ENCODE measurements at regions not wholly inside any gene's neighbourhood (a gene's known extent, or its start where the extent isn't known, plus 50 kb on each side); places are given as distances from the start of the nearest gene placed in this dataset.
A peak's percentile ranks its signal among the peaks of the same experiment; 100 is the strongest.
"Not testable (repeated sequence)": the region's sequence is repeated elsewhere in the genome, so short reads cannot be mapped to it uniquely, and the experiment has no call there.

- intact Hi-C loops (cut with DNase I), result no loop called here
- DNase-seq (ENCODE audit: low spot score) (no peak), ATAC-seq (no peak)
Measured at GRCh38 chr5:24188216-24188925, 456.4 kb downstream of the CDH10 start.

GRCh38 chr5:24196789-24197188, 448.0 kb downstream of the CDH10 start:
- intact Hi-C loops (cut with DNase I), result no loop called here
- no peak for DNase-seq (ENCODE audit: low spot score)
- ATAC-seq, result no peak

- ATAC-seq, result no peak
Measured at GRCh38 chr5:24208686-24209106, 436.1 kb downstream of the CDH10 start.

GRCh38 chr5:24215114-24215513, 429.7 kb downstream of the CDH10 start:
- intact Hi-C loops (cut with DNase I), result no loop called here
- ATAC-seq (no peak), DNase-seq (ENCODE audit: low spot score) (no peak)

More at GRCh38 chr5:24208686-24209106, 436.1 kb downstream of the CDH10 start:
- intact Hi-C loops (cut with DNase I), result no loop called here
- DNase-seq (ENCODE audit: low spot score), result no peak

GRCh38 chr5:24222876-24223275, 421.9 kb downstream of the CDH10 start:
- intact Hi-C loops (cut with DNase I), result no loop called here
- ATAC-seq (no peak), DNase-seq (ENCODE audit: low spot score) (no peak)

GRCh38 chr5:24225051-24225450, 419.7 kb downstream of the CDH10 start:
- ATAC-seq (no peak), DNase-seq (ENCODE audit: low spot score) (no peak)
- intact Hi-C loops (cut with DNase I), result no loop called here

GRCh38 chr5:24226479-24226878, 418.3 kb downstream of the CDH10 start:
- intact Hi-C loops (cut with DNase I), result no loop called here

GRCh38 chr5:24227881-24228280, 416.9 kb downstream of the CDH10 start:
- DNase-seq (ENCODE audit: low spot score); intact Hi-C loops (cut with DNase I): not testable (repeated sequence)

More at GRCh38 chr5:24226479-24226878, 418.3 kb downstream of the CDH10 start:
- peak; percentile 32 for ATAC-seq
- DNase-seq (ENCODE audit: low spot score), result no peak

GRCh38 chr5:24232041-24232440, 412.7 kb downstream of the CDH10 start:
- intact Hi-C loops (cut with DNase I), result no loop called here

More at GRCh38 chr5:24227881-24228280, 416.9 kb downstream of the CDH10 start:
- ATAC-seq, result not testable (repeated sequence)

GRCh38 chr5:24232929-24233498, 411.8 kb downstream of the CDH10 start:
- intact Hi-C loops (cut with DNase I), result loop anchor here (1.0 kb wide), 1 partner anchor 20 kb away; no protein-coding TSS in a partner anchor
- no peak for ATAC-seq
- DNase-seq (ENCODE audit: low spot score), result no peak

More at GRCh38 chr5:24232041-24232440, 412.7 kb downstream of the CDH10 start:
- no peak for ATAC-seq
- DNase-seq (ENCODE audit: low spot score), result no peak

GRCh38 chr5:24235946-24236345, 408.8 kb downstream of the CDH10 start:
- ATAC-seq, result no peak

GRCh38 chr5:24245821-24246220, 399.0 kb downstream of the CDH10 start:
- DNase-seq (ENCODE audit: low spot score) (no peak), ATAC-seq (no peak)
- intact Hi-C loops (cut with DNase I), result no loop called here

More at GRCh38 chr5:24235946-24236345, 408.8 kb downstream of the CDH10 start:
- DNase-seq (ENCODE audit: low spot score), result no peak
- intact Hi-C loops (cut with DNase I), result no loop called here

GRCh38 chr5:24264547-24264946, 380.2 kb downstream of the CDH10 start:
- no peak for ATAC-seq
- no peak for DNase-seq (ENCODE audit: low spot score)
- intact Hi-C loops (cut with DNase I), result no loop called here

- intact Hi-C loops (cut with DNase I), result no loop called here
- DNase-seq (ENCODE audit: low spot score), result no peak
Measured at GRCh38 chr5:24265306-24265705, 379.5 kb downstream of the CDH10 start.

GRCh38 chr5:24268482-24269056, 376.2 kb downstream of the CDH10 start:
- intact Hi-C loops (cut with DNase I), result no loop called here
- DNase-seq (ENCODE audit: low spot score) (no peak), ATAC-seq (no peak)

More at GRCh38 chr5:24265306-24265705, 379.5 kb downstream of the CDH10 start:
- no peak for ATAC-seq

- ATAC-seq; intact Hi-C loops (cut with DNase I); DNase-seq (ENCODE audit: low spot score): not testable (repeated sequence)
Measured at GRCh38 chr5:24271702-24272118, 373.1 kb downstream of the CDH10 start.

GRCh38 chr5:24272741-24273140, 372.0 kb downstream of the CDH10 start:
- DNase-seq (ENCODE audit: low spot score), result no peak
- intact Hi-C loops (cut with DNase I), result no loop called here
- ATAC-seq, result no peak

- ATAC-seq, result no peak
- no peak for DNase-seq (ENCODE audit: low spot score)
- intact Hi-C loops (cut with DNase I), result no loop called here
Measured at GRCh38 chr5:24280215-24280614, 364.6 kb downstream of the CDH10 start.

- DNase-seq (ENCODE audit: low spot score), result no peak
- intact Hi-C loops (cut with DNase I), result no loop called here
Measured at GRCh38 chr5:24281818-24282217, 363.0 kb downstream of the CDH10 start.

More at GRCh38 chr5:24281818-24282217, 363.0 kb downstream of the CDH10 start:
- no peak for ATAC-seq
